Ectodermal cell (in vitro differentiated cells): ENCODE measurements at regions not wholly inside any gene's neighbourhood (a gene's known extent, or its start where the extent isn't known, plus 50 kb on each side); places are given as distances from the start of the nearest gene placed in this dataset.
"Not testable (repeated sequence)": the region's sequence is repeated elsewhere in the genome, so short reads cannot be mapped to it uniquely, and the experiment has no call there.

Source experiments
- H3K27ac ChIP-seq: 2 replicates; pipeline ENCODE4 v1.7.0; 2013; ENCODE audit warnings: mild to moderate bottlenecking, low read depth, low read length; ENCODE audit not compliant: insufficient read depth, poor library complexity, severe bottlenecking
- H3K27me3 ChIP-seq: 2 replicates; pipeline ENCODE4 v1.7.0; 2013; ENCODE audit warnings: mild to moderate bottlenecking, low read length; ENCODE audit not compliant: insufficient read depth, control insufficient read depth, poor library complexity, severe bottlenecking
- H3K36me3 ChIP-seq: one replicate; pipeline ENCODE4 v1.7.0; 2013; ENCODE audit warnings: low read length; ENCODE audit not compliant: control insufficient read depth, insufficient read depth
- H3K4me1 ChIP-seq: one replicate; pipeline ENCODE4 v1.7.0; 2013; ENCODE audit warnings: low read length; ENCODE audit not compliant: control insufficient read depth, insufficient read depth
- H3K4me3 ChIP-seq: 2 replicates; pipeline ENCODE4 v1.7.0; 2013; ENCODE audit warnings: low read depth, low read length, control low read depth; ENCODE audit not compliant: insufficient read depth
- H3K9me3 ChIP-seq: 2 replicates; pipeline ENCODE4 v1.7.0; 2013; ENCODE audit warnings: mild to moderate bottlenecking, low read length, moderate library complexity; ENCODE audit not compliant: control insufficient read depth
- WGBS, 2 experiments: methylation state at CpG; one replicate each; pipeline ENCODE4 v1.1.7; 2013; ENCODE audit warnings: missing lambda C conversion rate in 2 of 2; 5-methylcytosine and 5-hydroxymethylcytosine counted together

GRCh38 chr13:65330691-65331090 is 1899.4 kb downstream of the PCDH9 start:
- Histone ChIP-seq H3K27me3 (no peaks in the 10 kb centered on the region), H3K36me3 (no peaks in the 10 kb centered on the region), H3K9me3 (no peaks in the 10 kb centered on the region), H3K4me1 (no peaks in the 10 kb centered on the region), H3K27ac (no peak overlapping the region), H3K4me3 (no peak overlapping the region)
- WGBS, 2 experiments: 94 to 95% methylated on average over 14 of the region's 14 CpGs

GRCh38 chr13:65330287-65330686 is 1899.8 kb downstream of the PCDH9 start:
- no peaks in the 10 kb centered on the region for H3K9me3 ChIP-seq
- H3K4me3 ChIP-seq: no peak overlapping the region
- WGBS, 2 experiments: 95 to 97% methylated on average over 17 of the region's 17 CpGs
- H3K36me3 ChIP-seq: no peaks in the 10 kb centered on the region
- H3K27me3 ChIP-seq: no peaks in the 10 kb centered on the region
- no peaks in the 10 kb centered on the region for H3K4me1 ChIP-seq
- no peak overlapping the region for H3K27ac ChIP-seq

GRCh38 chr13:65323192-65323591 is 1906.9 kb downstream of the PCDH9 start:
- WGBS, 2 experiments: 94 to 96% methylated on average over 15 of the region's 15 CpGs
- H3K4me1 ChIP-seq, H3K4me3 ChIP-seq, H3K27ac ChIP-seq, H3K9me3 ChIP-seq, H3K36me3 ChIP-seq, H3K27me3 ChIP-seq: not testable (repeated sequence)

GRCh38 chr13:65321423-65321822 is 1908.7 kb downstream of the PCDH9 start:
- H3K4me3 ChIP-seq, H3K27ac ChIP-seq, H3K4me1 ChIP-seq, H3K9me3 ChIP-seq, H3K27me3 ChIP-seq, H3K36me3 ChIP-seq: not testable (repeated sequence)
- whole genome bisulfite sequencing, 2 experiments: 81 to 94% methylated on average over 2 of the region's 2 CpGs

- Histone ChIP-seq H3K4me3 (no peak overlapping the region), H3K4me1 (no peaks in the 10 kb centered on the region), H3K27me3 (no peaks in the 10 kb centered on the region), H3K27ac (no peak overlapping the region), H3K36me3 (no peaks in the 10 kb centered on the region), H3K9me3 (no peaks in the 10 kb centered on the region)
- WGBS, 2 experiments: 92 to 94% methylated on average over 4 of the region's 4 CpGs
Observed at GRCh38 chr13:65314008-65314407, 1916.1 kb downstream of the PCDH9 start.

GRCh38 chr13:65310663-65311328 is 1919.3 kb downstream of the PCDH9 start:
- Histone ChIP-seq H3K36me3 (no peaks in the 10 kb centered on the region), H3K4me3 (no peak overlapping the region), H3K9me3 (no peaks in the 10 kb centered on the region), H3K27ac (no peak overlapping the region), H3K4me1 (no peaks in the 10 kb centered on the region), H3K27me3 (no peaks in the 10 kb centered on the region)
- 93% methylated on average over 29 of the region's 29 CpGs for WGBS, 2 experiments

- H3K27ac ChIP-seq: no peak overlapping the region
- H3K4me1 ChIP-seq: no peaks in the 10 kb centered on the region
Observed at GRCh38 chr13:65309906-65310305, 1920.2 kb downstream of the PCDH9 start.

GRCh38 chr13:65308729-65309128 is 1921.4 kb downstream of the PCDH9 start:
- 89 to 96% methylated on average over 1 of the region's 1 CpG for WGBS, 2 experiments
- H3K9me3 ChIP-seq, H3K4me3 ChIP-seq, H3K36me3 ChIP-seq, H3K27me3 ChIP-seq, H3K27ac ChIP-seq, H3K4me1 ChIP-seq: not testable (repeated sequence)

More at GRCh38 chr13:65309906-65310305, 1920.2 kb downstream of the PCDH9 start:
- H3K36me3 ChIP-seq: no peaks in the 10 kb centered on the region
- no peak overlapping the region for H3K4me3 ChIP-seq
- no peaks in the 10 kb centered on the region for H3K9me3 ChIP-seq
- no peaks in the 10 kb centered on the region for H3K27me3 ChIP-seq
- 91 to 93% methylated on average over 6 of the region's 6 CpGs for WGBS, 2 experiments

- Histone ChIP-seq H3K27me3 (no peaks in the 10 kb centered on the region), H3K9me3 (no peaks in the 10 kb centered on the region), H3K27ac (no peak overlapping the region), H3K4me3 (no peak overlapping the region), H3K36me3 (no peaks in the 10 kb centered on the region), H3K4me1 (no peaks in the 10 kb centered on the region)
- WGBS, 2 experiments: 90 to 96% methylated on average over 1 of the region's 1 CpG
Observed at GRCh38 chr13:65307056-65307455, 1923.1 kb downstream of the PCDH9 start.

GRCh38 chr13:65302691-65303090 is 1927.4 kb downstream of the PCDH9 start:
- WGBS, 2 experiments: 95% methylated on average over 3 of the region's 3 CpGs; no CpG with 5 or more reads in 1 of the 2 experiments
- Histone ChIP-seq H3K36me3 (no peaks in the 10 kb centered on the region), H3K9me3 (no peaks in the 10 kb centered on the region), H3K27me3 (no peaks in the 10 kb centered on the region), H3K4me3 (no peak overlapping the region), H3K4me1 (no peaks in the 10 kb centered on the region), H3K27ac (no peak overlapping the region)

- H3K27ac ChIP-seq: no peak overlapping the region
- H3K4me3 ChIP-seq: no peak overlapping the region
- no peaks in the 10 kb centered on the region for H3K36me3 ChIP-seq
- H3K4me1 ChIP-seq: no peaks in the 10 kb centered on the region
- H3K27me3 ChIP-seq: no peaks in the 10 kb centered on the region
- no peaks in the 10 kb centered on the region for H3K9me3 ChIP-seq
Observed at GRCh38 chr13:65301506-65301905, 1928.6 kb downstream of the PCDH9 start.
